ENCODE measurements at regions not wholly inside any gene's neighbourhood (a gene's known extent, or its start where the extent isn't known, plus 50 kb on each side); places are given as distances from the start of the nearest gene placed in this dataset.

- no peak for TF ChIP-seq CTCF (IDR thresholded peaks at IDR 0.05; ENCODE audit: low read length)
- no peak for TF ChIP-seq EZH2 (IDR thresholded peaks at IDR 0.05; ENCODE audit: borderline replicate concordance, low read length)
Measured at GRCh38 chr12:46470036-46470627, 97.6 kb upstream of the SLC38A2 start.
